HCT116 (cell line): ENCODE measurements at regions not wholly inside any gene's neighbourhood (a gene's known extent, or its start where the extent isn't known, plus 50 kb on each side); places are given as distances from the start of the nearest gene placed in this dataset.

Experiments used
- ATAC-seq: fragments of 200-7000 bp; cut with Tn5 transposase; 2 replicates; pipeline ENCODE4 v1.9.1; 2020; ENCODE audit warnings: mild to moderate bottlenecking, moderate library complexity
- BruUV-seq: library from RNA; stranded (reverse); fragments of 400-500 nt; replicated peaks from 2 replicates; lab custom pipeline; 2021; lab: Mats Ljungman, UMichigan
- CTCF ChIA-PET: fragments of 300-600 bp; sonication (Branson Sonifier 250); formaldehyde crosslinking; loops from one replicate; lab custom pipeline; 2021; ENCODE audit warnings: antibody characterized with exemption; lab: Charles Lee
- POLR2A ChIA-PET: fragments of 300-600, 350-600 bp; sonication (Branson Sonifier 250); formaldehyde crosslinking; loops from one replicate; lab custom pipeline; 2021; ENCODE audit warnings: antibody characterized with exemption; lab: Charles Lee
- RAD21 ChIA-PET, 2 experiments: fragments of 300-600 bp; sonication (Branson Sonifier 250); formaldehyde crosslinking; loops; one replicate each; lab custom pipeline; 2023; ENCODE audit warnings: low total read pairs in 2 of 2; ENCODE audit not compliant: uncharacterized antibody in 2 of 2, unreplicated experiment in 2 of 2, low non-redundant PET in 1 of 2; lab: Charles Lee
- DNase-seq: peaks from one replicate; pipeline ENCODE4 v3.0.0-alpha.2; 2010; ENCODE audit warnings: low read depth, low spot score
- H2AFZ ChIP-seq: fragments of 200-600 bp; shearing (Covaris generic), sonication (generic); 2 replicates; pipeline ENCODE4 v1.6.1; 2017; ENCODE audit warnings: low read depth, mixed run types, mixed read lengths, antibody characterized with exemption, low read length; ENCODE audit not compliant: poor library complexity, severe bottlenecking
- H3K27ac ChIP-seq: 2 replicates; pipeline ENCODE4 v1.5.1; 2012; ENCODE audit warnings: low read depth, low read length
- H3K27me3 ChIP-seq: fragments of 200-600 bp; sonication (generic); 2 replicates; pipeline ENCODE4 v1.6.1; 2016; ENCODE audit warnings: mixed run types, low read length, mixed read lengths; ENCODE audit not compliant: insufficient read depth
- H3K36me3 ChIP-seq, 2 experiments: fragments of 200-500 bp in 1 of 2; fragments of 200-600 bp in 1 of 2; sonication (Bioruptor generic) in 1 of 2; sonication (generic) in 1 of 2; 2 replicates each; pipeline versions ENCODE4 v1.5.1 to v1.6.1; 2014 to 2016; ENCODE audit warnings: low read length in 2 of 2, inconsistent platforms in 1 of 2, mixed read lengths in 1 of 2, mixed run types in 1 of 2; ENCODE audit not compliant: insufficient read depth in 2 of 2, control insufficient read depth in 1 of 2
- H3K4me1 ChIP-seq, 2 experiments: fragments of 200-600 bp in 1 of 2; sonication (generic) in 1 of 2; 2 replicates each; pipeline versions ENCODE4 v1.5.1 to v1.6.1; 2012 to 2017; ENCODE audit warnings: low read length in 2 of 2, inconsistent platforms in 1 of 2, mild to moderate bottlenecking in 1 of 2, mixed read lengths in 1 of 2, mixed run types in 1 of 2, moderate library complexity in 1 of 2; ENCODE audit not compliant: insufficient read depth in 2 of 2, control insufficient read depth in 1 of 2
- H3K4me2 ChIP-seq: fragments of 200-600 bp; sonication (generic); 2 replicates; pipeline ENCODE4 v1.6.1; 2017; ENCODE audit warnings: mixed run types, low read length, mixed read lengths
- H3K4me3 ChIP-seq, 2 experiments: fragments of 200-600 bp in 1 of 2; sonication (generic) in 1 of 2; replicated peaks in 1 of 2; 2 replicates each; pipeline ENCODE4 v1.5.1; 2011 to 2016; ENCODE audit warnings: low read length in 2 of 2, control low read depth in 1 of 2, low read depth in 1 of 2, mild to moderate bottlenecking in 1 of 2, mixed read lengths in 1 of 2, mixed run types in 1 of 2
- H3K79me2 ChIP-seq: fragments of 200-600 bp; sonication (generic); 2 replicates; pipeline ENCODE4 v1.6.1; 2017; ENCODE audit warnings: mild to moderate bottlenecking, mixed run types, low read length, moderate library complexity, mixed read lengths; ENCODE audit not compliant: insufficient read depth
- H3K9ac ChIP-seq: fragments of 200-600 bp; sonication (generic); 2 replicates; pipeline ENCODE4 v1.6.1; 2016; ENCODE audit warnings: low read length, mixed read lengths
- H3K9me2 ChIP-seq: fragments of 200-600 bp; sonication (generic), shearing (Covaris generic); 2 replicates; pipeline ENCODE4 v1.6.1; 2017; ENCODE audit warnings: mixed run types, mild to moderate bottlenecking, moderate library complexity; ENCODE audit not compliant: insufficient read depth
- H3K9me3 ChIP-seq, 2 experiments: fragments of 200-500 bp in 1 of 2; fragments of 200-600 bp in 1 of 2; sonication (Bioruptor generic) in 1 of 2; sonication (generic) in 1 of 2; 2 replicates each; pipeline ENCODE4 v1.6.1; 2014 to 2017; ENCODE audit warnings: low read length in 2 of 2, mixed read lengths in 2 of 2, inconsistent platforms in 1 of 2, low read depth in 1 of 2, mild to moderate bottlenecking in 1 of 2, mixed run types in 1 of 2, moderate library complexity in 1 of 2; ENCODE audit not compliant: control insufficient read depth in 1 of 2, insufficient read depth in 1 of 2
- H4K20me1 ChIP-seq: fragments of 200-600 bp; sonication (generic), shearing (Covaris generic); 2 replicates; pipeline ENCODE4 v1.6.1; 2017; ENCODE audit warnings: mixed run types, mild to moderate bottlenecking, moderate library complexity; ENCODE audit not compliant: insufficient read depth
- EGR1 ChIP-seq: IDR thresholded peaks from 2 replicates; pipeline ENCODE4 v1.6.1; 2012; ENCODE audit warnings: low read depth
- ELF1 ChIP-seq: IDR thresholded peaks from 2 replicates; pipeline ENCODE4 v1.6.1; 2012; ENCODE audit warnings: low read depth, borderline replicate concordance
- EZH2phosphoT487 ChIP-seq: fragments of 200-600 bp; IDR thresholded peaks from 2 replicates; pipeline ENCODE4 v1.6.1; 2018; ENCODE audit warnings: antibody characterized with exemption, borderline replicate concordance
- FOSL1 ChIP-seq: IDR thresholded peaks from 2 replicates; pipeline ENCODE4 v1.6.1; 2012; ENCODE audit warnings: low read depth
- JUND ChIP-seq: IDR thresholded peaks from 2 replicates; pipeline ENCODE4 v1.6.1; 2012
- SP1 ChIP-seq: IDR thresholded peaks from 2 replicates; pipeline ENCODE4 v1.6.1; 2012; ENCODE audit warnings: low read depth
- ZFX ChIP-seq: fragments of 450-650 bp; IDR thresholded peaks from 2 replicates; pipeline ENCODE4 v1.6.1; 2017
- intact Hi-C: fragments of 100-400 bp; cut with micrococcal nuclease; formaldehyde crosslinking; loops from 2 replicates; pipeline ENCODE4 v1.10.0; 2022
- TF ChIP-seq, protein P1 (sequence below): IDR thresholded peaks from 2 replicates; pipeline ENCODE4 v1.6.1; 2012
- TF ChIP-seq, protein P2 (sequence below), 3 experiments: fragments of 200-600 bp in 1 of 3; sonication (generic) in 1 of 3; IDR thresholded peaks in 2 of 3; conservative IDR thresholded peaks in 1 of 3; 2 replicates each; pipeline ENCODE4 v1.5.1; 2012 to 2017; ENCODE audit warnings: low read depth in 2 of 3, low read length in 2 of 3, antibody characterized with exemption in 1 of 3, borderline replicate concordance in 1 of 3, control low read depth in 1 of 3, mild to moderate bottlenecking in 1 of 3, mixed read lengths in 1 of 3, mixed run types in 1 of 3, moderate library complexity in 1 of 3; ENCODE audit not compliant: insufficient read depth in 1 of 3

DNA sequence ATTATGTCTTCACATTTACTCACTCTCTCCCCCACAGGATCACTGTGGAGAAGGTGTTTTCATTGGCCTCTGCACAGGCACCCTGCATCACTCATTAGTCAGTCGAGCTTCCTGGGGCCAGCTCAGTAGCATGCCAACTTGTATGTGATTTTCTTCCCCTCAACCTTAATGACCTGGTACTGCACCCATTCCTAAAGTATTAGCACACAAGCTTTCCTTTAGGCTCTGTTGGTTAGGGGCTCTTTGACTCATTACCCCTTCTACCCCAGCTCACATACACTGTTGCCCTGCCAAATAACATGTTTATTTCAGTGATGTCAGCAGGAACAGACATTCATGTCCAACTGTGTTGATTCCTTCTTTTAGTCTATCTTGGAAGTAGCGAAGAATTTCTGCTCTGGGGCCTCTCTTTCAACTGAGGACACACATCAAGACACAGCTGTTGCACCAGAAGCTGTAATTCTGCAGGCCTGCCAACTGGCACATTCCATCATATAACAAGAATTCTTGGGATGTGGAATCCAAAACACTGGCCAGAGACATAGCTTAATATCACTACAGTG is 603.5 kb upstream of the ADAMTS5 start:
- DNase-seq (no peak), ATAC-seq (no peak)
- Histone ChIP-seq H3K79me2 (no peaks in the 10 kb centered on the region), H3K27ac (no peak overlapping the region), H3K4me2 (no peak overlapping the region), H4K20me1 (no peaks in the 10 kb centered on the region), H3K9me3 (peaks cover 24 to 27% of the 10 kb centered on the region in 2 experiments; a peak in 3 of 4 replicates), H3K9me2 (no peaks in the 10 kb centered on the region), H3K9ac (no peak overlapping the region), H3K36me3 (no peaks in the 10 kb centered on the region), H3K4me1 (no peaks in the 10 kb centered on the region), H3K4me3 (no peak overlapping the region), H2AFZ (no peak overlapping the region), H3K27me3 (no peaks in the 10 kb centered on the region)
- TF ChIP-seq, protein P1, sequence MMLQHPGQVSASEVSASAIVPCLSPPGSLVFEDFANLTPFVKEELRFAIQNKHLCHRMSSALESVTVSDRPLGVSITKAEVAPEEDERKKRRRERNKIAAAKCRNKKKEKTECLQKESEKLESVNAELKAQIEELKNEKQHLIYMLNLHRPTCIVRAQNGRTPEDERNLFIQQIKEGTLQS, result no peak
- TF ChIP-seq, protein P2, sequence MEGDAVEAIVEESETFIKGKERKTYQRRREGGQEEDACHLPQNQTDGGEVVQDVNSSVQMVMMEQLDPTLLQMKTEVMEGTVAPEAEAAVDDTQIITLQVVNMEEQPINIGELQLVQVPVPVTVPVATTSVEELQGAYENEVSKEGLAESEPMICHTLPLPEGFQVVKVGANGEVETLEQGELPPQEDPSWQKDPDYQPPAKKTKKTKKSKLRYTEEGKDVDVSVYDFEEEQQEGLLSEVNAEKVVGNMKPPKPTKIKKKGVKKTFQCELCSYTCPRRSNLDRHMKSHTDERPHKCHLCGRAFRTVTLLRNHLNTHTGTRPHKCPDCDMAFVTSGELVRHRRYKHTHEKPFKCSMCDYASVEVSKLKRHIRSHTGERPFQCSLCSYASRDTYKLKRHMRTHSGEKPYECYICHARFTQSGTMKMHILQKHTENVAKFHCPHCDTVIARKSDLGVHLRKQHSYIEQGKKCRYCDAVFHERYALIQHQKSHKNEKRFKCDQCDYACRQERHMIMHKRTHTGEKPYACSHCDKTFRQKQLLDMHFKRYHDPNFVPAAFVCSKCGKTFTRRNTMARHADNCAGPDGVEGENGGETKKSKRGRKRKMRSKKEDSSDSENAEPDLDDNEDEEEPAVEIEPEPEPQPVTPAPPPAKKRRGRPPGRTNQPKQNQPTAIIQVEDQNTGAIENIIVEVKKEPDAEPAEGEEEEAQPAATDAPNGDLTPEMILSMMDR (IDR thresholded peaks at IDR 0.05 in 2 of 3, conservative IDR thresholded peaks at IDR 0.05 in 1 of 3; ENCODE audit: borderline replicate concordance in 1 of 3, insufficient read depth in 1 of 3, low read depth in 2 of 3, low read length in 2 of 3), result no peak
- TF ChIP-seq SP1 (no peak), JUND (no peak), EZH2phosphoT487 (no peak), EGR1 (no peak)
- intact Hi-C loops, result no loop called here
- RAD21 ChIA-PET, result no interaction called here
- POLR2A ChIA-PET, result no interaction called here
- no TSS peak for BruUV-seq
- CTCF ChIA-PET, result no interaction called here

DNA sequence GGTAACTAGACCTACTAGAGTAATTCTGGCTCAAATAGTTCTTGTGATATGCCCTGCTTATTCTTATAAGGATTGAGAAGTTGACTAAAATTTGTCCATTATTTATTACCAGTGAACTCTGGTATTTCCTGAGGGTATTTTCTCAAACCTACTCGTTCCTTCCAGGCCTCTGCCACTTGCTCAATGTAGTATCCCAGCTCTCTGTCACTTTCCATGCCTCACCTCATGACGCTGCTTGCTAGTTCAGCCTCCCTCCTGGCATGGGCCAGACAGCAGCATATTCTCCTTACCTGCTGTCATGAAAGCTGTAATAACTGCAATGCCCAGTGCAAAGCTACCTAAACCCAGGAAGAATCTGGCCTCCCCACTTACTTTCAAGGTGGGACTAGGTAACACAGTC is 602.9 kb upstream of the ADAMTS5 start:
- no peaks in the 10 kb centered on the region for H3K27me3 ChIP-seq
- no peak overlapping the region for H3K4me2 ChIP-seq
- no peak for TF ChIP-seq ZFX
- no peak for TF ChIP-seq SP1
- TF ChIP-seq FOSL1, result no peak
- TF ChIP-seq ELF1, result no peak
- TF ChIP-seq, all 23 proteins: peak for 0
- no peaks in the 10 kb centered on the region for H3K79me2 ChIP-seq
- H3K4me3 ChIP-seq, result no peak overlapping the region
- H3K4me1 ChIP-seq, result no peaks in the 10 kb centered on the region
- intact Hi-C loops, result no loop called here
- H3K9ac ChIP-seq, result no peak overlapping the region
- RAD21 ChIA-PET, result no interaction called here
- DNase-seq (no peak), ATAC-seq (no peak)
- no peak overlapping the region for H2AFZ ChIP-seq
- no peaks in the 10 kb centered on the region for H4K20me1 ChIP-seq
- no TSS peak for BruUV-seq
- CTCF ChIA-PET, result no interaction called here
- POLR2A ChIA-PET, result no interaction called here
- H3K9me3 ChIP-seq, result peaks cover 24 to 32% of the 10 kb centered on the region in 2 experiments; a peak in 3 of 4 replicates
- H3K36me3 ChIP-seq, result no peaks in the 10 kb centered on the region
- no peaks in the 10 kb centered on the region for H3K9me2 ChIP-seq
- no peak overlapping the region for H3K27ac ChIP-seq
